ENCODE measurements at regions not wholly inside any gene's neighbourhood (a gene's known extent, or its start where the extent isn't known, plus 50 kb on each side); places are given as distances from the start of the nearest gene placed in this dataset.
"Not testable (repeated sequence)": the region's sequence is repeated elsewhere in the genome, so short reads cannot be mapped to it uniquely, and the experiment has no call there.

- H3K9me3 ChIP-seq (ENCODE audit: control insufficient read depth, low read depth, low read length), result no peaks in the 10 kb centered on the region
- H3K4me1 ChIP-seq (ENCODE audit: control insufficient read depth, insufficient read depth, low read length), result peaks cover 22% of the 10 kb centered on the region
- DNase-seq, result peak; percentile 65 to 84
- H3K27me3 ChIP-seq (ENCODE audit: control insufficient read depth, insufficient read depth, low read length), result no peaks in the 10 kb centered on the region
- no peak overlapping the region for H3K4me3 ChIP-seq (ENCODE audit: low read length)
- H3K27ac ChIP-seq (ENCODE audit: low read length), result peak overlapping the region; percentile 78
- no CpG with 5 or more reads among the region's 2 CpGs for WGBS (ENCODE audit: insufficient coverage, low lambda C conversion rate)
- H3K36me3 ChIP-seq (ENCODE audit: control insufficient read depth, insufficient read depth, low read length), result no peaks in the 10 kb centered on the region
Measured at GRCh38 chr4:130071746-130072145, 975.8 kb downstream of the C4orf33 start.

DNA sequence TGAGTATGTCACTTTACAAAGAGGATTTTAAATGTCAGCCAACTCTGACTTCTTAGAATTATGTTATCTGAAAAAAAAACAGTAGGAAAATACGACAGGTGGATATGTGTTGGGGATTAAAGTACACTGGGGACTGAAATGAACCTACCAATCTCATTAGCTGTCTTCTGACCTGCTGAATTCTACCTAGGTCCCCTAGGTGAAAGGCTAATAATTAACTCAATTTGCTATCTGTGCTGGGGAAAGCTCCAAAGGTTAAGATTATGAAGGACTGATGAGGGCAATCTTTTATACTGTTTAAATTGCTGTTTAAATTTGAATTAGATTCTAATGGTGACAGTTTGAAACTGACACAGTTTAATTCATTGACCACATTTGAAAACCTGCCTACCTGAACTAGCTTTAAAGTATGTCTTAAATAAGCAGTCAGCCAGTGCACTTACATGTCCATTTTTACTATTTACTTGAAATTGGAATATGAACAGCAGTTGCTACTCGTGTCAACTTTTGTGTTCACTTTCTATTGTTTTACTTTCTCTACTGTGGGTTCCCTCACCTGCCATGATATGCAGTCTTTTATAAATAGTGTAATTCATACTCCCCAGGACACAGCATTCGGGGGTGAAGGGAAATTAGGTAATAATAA is 977.3 kb downstream of the C4orf33 start:
- peak; percentile 72 to 92 for DNase-seq
- WGBS (ENCODE audit: insufficient coverage, low lambda C conversion rate), result 25% methylated on average over 1 of the region's 3 CpGs
- H3K4me1 ChIP-seq (ENCODE audit: control insufficient read depth, insufficient read depth, low read length), result peaks cover 22% of the 10 kb centered on the region
- H3K4me3 ChIP-seq (ENCODE audit: low read length), result no peak overlapping the region
- H3K9me3 ChIP-seq (ENCODE audit: control insufficient read depth, low read depth, low read length), result no peaks in the 10 kb centered on the region
- H3K36me3 ChIP-seq (ENCODE audit: control insufficient read depth, insufficient read depth, low read length), result no peaks in the 10 kb centered on the region
- peak overlapping the region; percentile 78 for H3K27ac ChIP-seq (ENCODE audit: low read length)
- no peaks in the 10 kb centered on the region for H3K27me3 ChIP-seq (ENCODE audit: control insufficient read depth, insufficient read depth, low read length)

DNA sequence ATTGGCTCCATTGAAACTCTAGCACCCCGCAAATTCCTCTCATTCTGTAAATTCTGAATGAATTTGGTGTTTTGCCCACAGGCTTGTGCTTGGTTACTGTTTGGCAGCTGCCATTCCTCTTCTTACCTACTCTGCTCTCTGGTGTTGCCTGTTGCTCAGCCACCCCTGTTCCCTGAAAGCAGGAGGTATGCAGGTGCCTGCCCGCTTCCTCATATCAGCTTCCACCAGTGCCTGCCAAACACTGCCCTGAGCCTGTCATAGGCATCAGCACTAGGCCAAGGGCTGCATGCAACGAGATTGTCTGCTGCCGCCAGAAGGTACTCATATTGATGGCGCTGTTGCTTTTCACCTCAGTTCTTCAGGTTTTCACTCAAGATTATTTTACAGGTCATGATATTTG is 978.1 kb downstream of the C4orf33 start:
- no CpG with 5 or more reads among the region's 5 CpGs for WGBS (ENCODE audit: insufficient coverage, low lambda C conversion rate)
- no peaks in the 10 kb centered on the region for H3K27me3 ChIP-seq (ENCODE audit: control insufficient read depth, insufficient read depth, low read length)
- H3K9me3 ChIP-seq (ENCODE audit: control insufficient read depth, low read depth, low read length), result no peaks in the 10 kb centered on the region
- no peaks in the 10 kb centered on the region for H3K36me3 ChIP-seq (ENCODE audit: control insufficient read depth, insufficient read depth, low read length)
- H3K4me1 ChIP-seq (ENCODE audit: control insufficient read depth, insufficient read depth, low read length), result peaks cover 20% of the 10 kb centered on the region
- H3K27ac ChIP-seq (ENCODE audit: low read length), result no peak overlapping the region
- no peak overlapping the region for H3K4me3 ChIP-seq (ENCODE audit: low read length)
- peak in 1 of 2 donors; percentile 5 for DNase-seq

- 100% methylated on average over 1 of the region's 1 CpG for WGBS (ENCODE audit: insufficient coverage, low lambda C conversion rate)
Measured at GRCh38 chr4:130077275-130077674, 981.3 kb downstream of the C4orf33 start.

GRCh38 chr4:130079027-130079426 is 983.1 kb downstream of the C4orf33 start:
- H3K27me3 ChIP-seq (ENCODE audit: control insufficient read depth, insufficient read depth, low read length); H3K4me3 ChIP-seq (ENCODE audit: low read length); H3K9me3 ChIP-seq (ENCODE audit: control insufficient read depth, low read depth, low read length); DNase-seq; H3K4me1 ChIP-seq (ENCODE audit: control insufficient read depth, insufficient read depth, low read length); H3K36me3 ChIP-seq (ENCODE audit: control insufficient read depth, insufficient read depth, low read length); H3K27ac ChIP-seq (ENCODE audit: low read length): not testable (repeated sequence)
- WGBS (ENCODE audit: insufficient coverage, low lambda C conversion rate), result no CpG with 5 or more reads among the region's 2 CpGs

More at GRCh38 chr4:130077275-130077674, 981.3 kb downstream of the C4orf33 start:
- H3K4me3 ChIP-seq (ENCODE audit: low read length), result no peak overlapping the region
- H3K9me3 ChIP-seq (ENCODE audit: control insufficient read depth, low read depth, low read length), result no peaks in the 10 kb centered on the region
- no peaks in the 10 kb centered on the region for H3K36me3 ChIP-seq (ENCODE audit: control insufficient read depth, insufficient read depth, low read length)
- peaks cover 13% of the 10 kb centered on the region for H3K4me1 ChIP-seq (ENCODE audit: control insufficient read depth, insufficient read depth, low read length)
- H3K27me3 ChIP-seq (ENCODE audit: control insufficient read depth, insufficient read depth, low read length), result no peaks in the 10 kb centered on the region
- H3K27ac ChIP-seq (ENCODE audit: low read length), result no peak overlapping the region
- DNase-seq, result no peak

GRCh38 chr4:130080872-130081451 is 985.0 kb downstream of the C4orf33 start:
- Histone ChIP-seq H3K4me3 (ENCODE audit: low read length) (no peak overlapping the region), H3K27ac (ENCODE audit: low read length) (peak overlapping the region; percentile 5), H3K27me3 (ENCODE audit: control insufficient read depth, insufficient read depth, low read length) (no peaks in the 10 kb centered on the region), H3K36me3 (ENCODE audit: control insufficient read depth, insufficient read depth, low read length) (no peaks in the 10 kb centered on the region), H3K4me1 (ENCODE audit: control insufficient read depth, insufficient read depth, low read length) (no peaks in the 10 kb centered on the region), H3K9me3 (ENCODE audit: control insufficient read depth, low read depth, low read length) (no peaks in the 10 kb centered on the region)
- peak; percentile 16 to 61 for DNase-seq
- no CpG with 5 or more reads among the region's 4 CpGs for WGBS (ENCODE audit: insufficient coverage, low lambda C conversion rate)

- H3K36me3 ChIP-seq (ENCODE audit: control insufficient read depth, insufficient read depth, low read length), result no peaks in the 10 kb centered on the region
Measured at GRCh38 chr4:130090427-130090826, 994.5 kb downstream of the C4orf33 start.

DNA sequence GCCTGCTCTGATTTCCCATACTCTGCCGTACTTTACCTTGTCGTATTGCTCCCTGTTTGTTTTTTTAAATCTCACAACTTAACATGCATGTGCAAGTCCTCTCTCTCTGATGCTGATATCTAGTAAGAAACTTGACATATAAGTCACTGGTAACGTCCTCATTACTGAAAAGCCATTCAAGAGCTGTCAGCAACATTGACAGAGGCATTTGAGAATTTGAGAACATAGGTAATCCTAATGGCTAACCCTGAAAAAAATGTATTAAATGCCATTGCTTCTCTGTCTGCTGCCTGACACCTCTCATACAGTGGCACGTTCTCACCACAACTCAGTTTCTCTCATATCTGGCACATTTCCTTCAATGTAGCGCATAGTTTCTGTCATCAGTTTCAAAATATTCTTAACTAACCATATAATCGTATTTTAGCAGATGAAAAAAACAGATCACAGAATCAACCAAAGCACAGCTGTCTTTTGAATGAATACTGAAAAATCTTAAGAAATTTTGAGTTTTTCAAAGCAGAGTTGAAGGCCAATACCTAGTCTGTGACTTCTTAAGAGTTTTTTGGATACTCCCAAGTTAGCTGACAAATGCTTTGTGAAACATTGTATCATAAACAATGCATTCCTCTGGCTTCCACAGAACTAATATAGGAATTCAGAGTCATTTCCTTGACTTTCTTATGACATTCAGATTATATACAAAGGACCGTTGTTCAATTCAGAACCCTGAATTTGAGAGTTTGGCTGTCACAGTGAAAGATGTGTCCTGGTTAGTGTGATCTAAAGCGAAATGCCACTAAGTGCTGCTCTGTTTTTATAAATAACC is 996.4 kb downstream of the C4orf33 start:
- H3K4me1 ChIP-seq (ENCODE audit: control insufficient read depth, insufficient read depth, low read length), result no peaks in the 10 kb centered on the region
- H3K36me3 ChIP-seq (ENCODE audit: control insufficient read depth, insufficient read depth, low read length), result no peaks in the 10 kb centered on the region
- H3K9me3 ChIP-seq (ENCODE audit: control insufficient read depth, low read depth, low read length), result no peaks in the 10 kb centered on the region
- 98% methylated on average over 6 of the region's 8 CpGs for WGBS (ENCODE audit: insufficient coverage, low lambda C conversion rate)
- no peaks in the 10 kb centered on the region for H3K27me3 ChIP-seq (ENCODE audit: control insufficient read depth, insufficient read depth, low read length)
- H3K4me3 ChIP-seq (ENCODE audit: low read length), result no peak overlapping the region
- no peak for DNase-seq
- no peak overlapping the region for H3K27ac ChIP-seq (ENCODE audit: low read length)

More at GRCh38 chr4:130090427-130090826, 994.5 kb downstream of the C4orf33 start:
- Histone ChIP-seq H3K4me1 (ENCODE audit: control insufficient read depth, insufficient read depth, low read length) (no peaks in the 10 kb centered on the region), H3K9me3 (ENCODE audit: control insufficient read depth, low read depth, low read length) (no peaks in the 10 kb centered on the region), H3K27me3 (ENCODE audit: control insufficient read depth, insufficient read depth, low read length) (no peaks in the 10 kb centered on the region), H3K27ac (ENCODE audit: low read length) (no peak overlapping the region), H3K4me3 (ENCODE audit: low read length) (no peak overlapping the region)
- DNase-seq, result no peak
- WGBS (ENCODE audit: insufficient coverage, low lambda C conversion rate), result no CpG with 5 or more reads among the region's 22 CpGs

DNA sequence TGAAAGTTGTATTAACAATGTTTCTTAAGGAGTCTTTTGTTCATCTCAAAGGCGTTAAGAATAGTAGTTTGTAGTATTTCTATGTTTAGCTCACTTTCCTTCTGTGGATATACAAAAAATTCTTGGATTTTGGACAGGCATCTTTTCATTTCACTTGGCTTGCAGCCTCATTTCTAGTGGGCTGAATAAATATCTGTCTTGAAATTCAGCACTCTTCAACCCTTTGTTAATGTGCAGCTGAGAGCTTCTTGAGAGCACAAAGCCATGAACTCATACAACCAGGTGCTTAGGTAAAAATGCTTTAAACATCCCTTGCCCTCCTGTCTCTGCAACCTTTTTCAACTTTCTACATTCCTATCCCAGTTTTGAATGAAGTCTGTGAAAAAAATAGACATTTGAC is 1003.2 kb downstream of the C4orf33 start:
- Histone ChIP-seq H3K36me3 (ENCODE audit: control insufficient read depth, insufficient read depth, low read length) (no peaks in the 10 kb centered on the region), H3K4me3 (ENCODE audit: low read length) (no peak overlapping the region), H3K27ac (ENCODE audit: low read length) (no peak overlapping the region), H3K27me3 (ENCODE audit: control insufficient read depth, insufficient read depth, low read length) (no peaks in the 10 kb centered on the region), H3K4me1 (ENCODE audit: control insufficient read depth, insufficient read depth, low read length) (no peaks in the 10 kb centered on the region), H3K9me3 (ENCODE audit: control insufficient read depth, low read depth, low read length) (no peaks in the 10 kb centered on the region)
- no peak for DNase-seq
- no CpG with 5 or more reads among the region's 1 CpG for WGBS (ENCODE audit: insufficient coverage, low lambda C conversion rate)

DNA sequence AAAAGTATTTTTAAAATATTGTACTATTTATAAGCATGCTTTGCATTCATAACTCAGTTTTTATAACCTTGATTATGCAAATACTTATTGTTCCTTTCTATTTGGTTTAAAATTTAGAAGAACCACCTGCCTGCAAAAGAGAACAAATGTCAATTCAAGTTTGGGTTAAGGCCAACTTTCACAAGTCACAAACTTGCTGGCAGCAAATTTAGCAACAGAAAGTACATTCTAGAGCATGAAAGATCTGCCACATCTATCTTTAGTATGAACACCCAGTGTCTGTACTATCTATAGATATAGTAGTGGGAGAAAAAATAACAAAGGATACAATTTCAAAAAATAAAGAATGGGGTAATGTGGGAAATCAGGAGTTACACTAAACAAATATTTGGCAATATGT is 1014.2 kb downstream of the C4orf33 start:
- H3K27me3 ChIP-seq (ENCODE audit: control insufficient read depth, insufficient read depth, low read length), result no peaks in the 10 kb centered on the region
- H3K4me3 ChIP-seq (ENCODE audit: low read length), result no peak overlapping the region

More for the DNA sequence above, 1014.2 kb downstream of the C4orf33 start:
- Histone ChIP-seq H3K36me3 (ENCODE audit: control insufficient read depth, insufficient read depth, low read length) (no peaks in the 10 kb centered on the region), H3K4me1 (ENCODE audit: control insufficient read depth, insufficient read depth, low read length) (no peaks in the 10 kb centered on the region), H3K27ac (ENCODE audit: low read length) (no peak overlapping the region), H3K9me3 (ENCODE audit: control insufficient read depth, low read depth, low read length) (no peaks in the 10 kb centered on the region)
- no peak for DNase-seq
